ENCODE measurements at regions not wholly inside any gene's neighbourhood (a gene's known extent, or its start where the extent isn't known, plus 50 kb on each side); places are given as distances from the start of the nearest gene placed in this dataset.

DNA sequence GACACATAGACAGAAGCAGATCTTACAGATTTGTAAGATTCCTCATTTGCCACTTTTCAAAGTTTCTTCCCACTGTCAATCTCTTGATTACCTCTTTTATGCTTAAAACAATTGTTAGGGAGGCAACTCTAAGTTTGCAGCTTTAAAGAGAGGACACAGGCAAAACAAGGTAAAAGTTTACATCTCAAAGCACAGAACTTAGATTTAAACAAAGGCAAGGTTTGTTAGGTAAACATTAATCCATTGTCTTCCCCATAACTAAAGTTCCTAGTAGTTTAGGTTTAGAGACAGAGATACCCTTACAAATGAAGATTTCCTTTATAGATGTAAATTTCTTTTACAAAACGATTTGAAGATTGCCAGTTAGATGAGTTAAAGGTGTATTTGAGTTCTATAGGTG is 176.9 kb downstream of the AASDH start:
- no peak for DNase-seq (ENCODE audit: unreplicated experiment)
- intact Hi-C loops (cut with micrococcal nuclease): no loop called here
- Mint-ChIP-seq H3K27ac (ENCODE audit: low read depth, unreplicated experiment) (no peak overlapping the region), H3K27me3 (ENCODE audit: insufficient read depth, unreplicated experiment) (no peaks in the 10 kb centered on the region), H3K4me3 (ENCODE audit: unreplicated experiment) (no peak overlapping the region), H3K4me1 (ENCODE audit: insufficient read depth, unreplicated experiment) (peaks cover 3% of the 10 kb centered on the region), H3K36me3 (ENCODE audit: insufficient read depth, unreplicated experiment) (no peaks in the 10 kb centered on the region), H3K9me3 (ENCODE audit: unreplicated experiment) (peaks cover 10% of the 10 kb centered on the region)
- ChIA-PET CTCF (no interaction called here), POLR2A (no interaction called here)
- no TSS peak for BruUV-seq (replicated peaks)
- no peak for TF ChIP-seq CTCF (IDR thresholded peaks at IDR 0.05; ENCODE audit: unreplicated experiment)

GRCh38 chr4:56209767-56210166 is 177.5 kb downstream of the AASDH start:
- intact Hi-C loops (cut with micrococcal nuclease): no loop called here
- no peak overlapping the region for H3K27ac Mint-ChIP-seq (ENCODE audit: low read depth, unreplicated experiment)
- H3K27me3 Mint-ChIP-seq (ENCODE audit: insufficient read depth, unreplicated experiment): no peaks in the 10 kb centered on the region
- no peaks in the 10 kb centered on the region for H3K4me1 Mint-ChIP-seq (ENCODE audit: insufficient read depth, unreplicated experiment)
- peaks cover 10% of the 10 kb centered on the region for H3K9me3 Mint-ChIP-seq (ENCODE audit: unreplicated experiment)
- BruUV-seq (replicated peaks): no TSS peak
- no peaks in the 10 kb centered on the region for H3K36me3 Mint-ChIP-seq (ENCODE audit: insufficient read depth, unreplicated experiment)
- ChIA-PET POLR2A (interaction anchor here (0.7 kb wide), 1 partner anchor 828 kb away, joined by 3 read pairs; no protein-coding TSS in a partner anchor), CTCF (no interaction called here)
- no peak overlapping the region for H3K4me3 Mint-ChIP-seq (ENCODE audit: unreplicated experiment)
- no peak for TF ChIP-seq CTCF (IDR thresholded peaks at IDR 0.05; ENCODE audit: unreplicated experiment)
- no peak for DNase-seq (ENCODE audit: unreplicated experiment)

DNA sequence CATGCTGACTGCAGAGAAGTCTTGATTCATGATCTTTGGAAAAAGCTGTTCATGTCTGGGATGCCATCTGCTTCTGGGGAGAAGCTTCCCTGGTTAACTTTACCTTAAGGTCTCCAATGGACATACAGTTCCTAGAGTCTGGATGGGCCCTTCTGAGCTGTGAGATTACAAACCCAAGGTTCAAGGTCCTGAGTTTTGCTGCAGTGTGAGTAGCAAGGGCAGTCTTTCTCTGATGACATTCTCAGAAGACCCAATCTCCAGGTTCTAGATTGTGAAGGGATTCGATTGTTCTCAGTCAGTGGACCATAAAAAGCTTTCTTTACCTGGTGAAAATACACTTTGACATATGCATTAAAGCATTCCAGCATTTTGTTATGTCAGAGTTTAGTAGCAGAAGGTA is 179.2 kb downstream of the AASDH start:
- TF ChIP-seq CTCF (IDR thresholded peaks at IDR 0.05; ENCODE audit: unreplicated experiment): no peak
- no TSS peak for BruUV-seq (replicated peaks)
- H3K27me3 Mint-ChIP-seq (ENCODE audit: insufficient read depth, unreplicated experiment): no peaks in the 10 kb centered on the region
- H3K36me3 Mint-ChIP-seq (ENCODE audit: insufficient read depth, unreplicated experiment): no peaks in the 10 kb centered on the region
- peaks cover 10% of the 10 kb centered on the region for H3K9me3 Mint-ChIP-seq (ENCODE audit: unreplicated experiment)
- intact Hi-C loops (cut with micrococcal nuclease): no loop called here
- H3K4me1 Mint-ChIP-seq (ENCODE audit: insufficient read depth, unreplicated experiment): no peaks in the 10 kb centered on the region
- DNase-seq (ENCODE audit: unreplicated experiment): no peak
- no peak overlapping the region for H3K27ac Mint-ChIP-seq (ENCODE audit: low read depth, unreplicated experiment)
- no peak overlapping the region for H3K4me3 Mint-ChIP-seq (ENCODE audit: unreplicated experiment)
- ChIA-PET CTCF (no interaction called here), POLR2A (no interaction called here)

- Mint-ChIP-seq H3K27ac (ENCODE audit: low read depth, unreplicated experiment) (no peak overlapping the region), H3K9me3 (ENCODE audit: unreplicated experiment) (peaks cover 3% of the 10 kb centered on the region), H3K4me1 (ENCODE audit: insufficient read depth, unreplicated experiment) (no peaks in the 10 kb centered on the region), H3K27me3 (ENCODE audit: insufficient read depth, unreplicated experiment) (no peaks in the 10 kb centered on the region), H3K4me3 (ENCODE audit: unreplicated experiment) (no peak overlapping the region), H3K36me3 (ENCODE audit: insufficient read depth, unreplicated experiment) (no peaks in the 10 kb centered on the region)
- intact Hi-C loops (cut with micrococcal nuclease): no loop called here
- no peak for TF ChIP-seq CTCF (IDR thresholded peaks at IDR 0.05; ENCODE audit: unreplicated experiment)
- no peak for DNase-seq (ENCODE audit: unreplicated experiment)
- ChIA-PET POLR2A (no interaction called here), CTCF (interaction anchor here (0.5 kb wide), 1 partner anchor 258 kb away, joined by 3 read pairs; no protein-coding TSS in a partner anchor)
- no TSS peak for BruUV-seq (replicated peaks)
Observed at GRCh38 chr4:56206258-56206657, 181.0 kb downstream of the AASDH start.
